Tibial nerve (tissue), 3 donors: ENCODE measurements at regions not wholly inside any gene's neighbourhood (a gene's known extent, or its start where the extent isn't known, plus 50 kb on each side); places are given as distances from the start of the nearest gene placed in this dataset.

Experiments
- CTCF ChIP-seq, 5 experiments: fragments of 200-600 bp in 3 of 5; fragments of 450-650 bp in 2 of 5; sonication (generic) in 3 of 5; IDR thresholded peaks; one replicate each; pipeline ENCODE4 v1.5.1; 2016 to 2019; ENCODE audit warnings: antibody characterized with exemption in 5 of 5, mild to moderate bottlenecking in 3 of 5, moderate library complexity in 2 of 5
- POLR2A ChIP-seq, 2 donors: fragments of 450-650 bp; IDR thresholded peaks; one replicate each; pipeline ENCODE4 v1.6.1; 2017; ENCODE audit warnings: antibody characterized with exemption in 2 of 2, mild to moderate bottlenecking in 2 of 2, moderate library complexity in 2 of 2

GRCh38 chr12:131434208-131435125, 276.4 kb upstream of the SFSWAP start:
- TF ChIP-seq CTCF (IDR thresholded peaks at IDR 0.05) (no peak), POLR2A (IDR thresholded peaks at IDR 0.05) (no peak)
